Activated CD4-positive, alpha-beta T cell treated with anti-CD3 and anti-CD28 coated beads, Interleukin-2, amount 50 U/mL, for 48 hours (primary cell): ENCODE measurements at regions not wholly inside any gene's neighbourhood (a gene's known extent, or its start where the extent isn't known, plus 50 kb on each side); places are given as distances from the start of the nearest gene placed in this dataset.
"Not testable (repeated sequence)": the region's sequence is repeated elsewhere in the genome, so short reads cannot be mapped to it uniquely, and the experiment has no call there.

Source experiments
- DNase-seq, 2 experiments: peaks; one replicate each; pipeline ENCODE4 v3.0.0-alpha.2; 2020

GRCh38 chr7:114175125-114175524 lies 239.5 kb upstream of the FOXP2 start:
- no peak for DNase-seq

DNA sequence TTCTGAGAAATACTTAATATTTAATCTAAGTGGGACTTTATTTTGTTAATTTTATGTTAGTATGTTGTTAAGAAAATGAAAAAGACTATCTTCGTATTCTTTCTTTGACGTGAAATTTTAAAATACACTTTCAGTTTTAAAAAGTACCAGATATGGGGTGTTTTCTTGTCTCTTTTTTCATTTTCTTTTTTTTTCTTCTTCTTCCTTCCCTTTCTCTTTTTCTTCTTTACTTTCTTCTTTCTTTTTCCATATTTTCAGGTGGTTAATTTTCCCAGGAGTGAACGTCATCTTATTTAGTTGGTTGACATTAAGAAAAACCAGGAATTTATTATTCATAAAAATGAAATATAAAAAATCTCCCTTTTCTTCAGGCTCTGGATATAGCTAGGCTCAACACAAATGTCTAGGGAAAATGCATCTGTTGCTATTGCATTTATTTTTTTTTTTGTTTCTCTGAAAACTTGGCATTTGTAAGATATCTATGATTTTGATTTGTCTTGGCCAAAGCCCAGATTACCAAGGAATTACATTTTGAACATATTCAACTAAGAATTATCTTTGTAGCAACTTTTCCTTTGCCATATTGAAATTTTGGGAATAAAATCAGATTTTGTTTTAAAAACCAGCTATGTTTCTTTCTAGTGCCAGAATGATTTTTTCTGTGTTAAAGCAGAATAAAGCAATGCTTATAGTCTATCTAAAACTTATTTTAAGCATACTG lies 241.3 kb upstream of the FOXP2 start:
- no peak for DNase-seq

DNA sequence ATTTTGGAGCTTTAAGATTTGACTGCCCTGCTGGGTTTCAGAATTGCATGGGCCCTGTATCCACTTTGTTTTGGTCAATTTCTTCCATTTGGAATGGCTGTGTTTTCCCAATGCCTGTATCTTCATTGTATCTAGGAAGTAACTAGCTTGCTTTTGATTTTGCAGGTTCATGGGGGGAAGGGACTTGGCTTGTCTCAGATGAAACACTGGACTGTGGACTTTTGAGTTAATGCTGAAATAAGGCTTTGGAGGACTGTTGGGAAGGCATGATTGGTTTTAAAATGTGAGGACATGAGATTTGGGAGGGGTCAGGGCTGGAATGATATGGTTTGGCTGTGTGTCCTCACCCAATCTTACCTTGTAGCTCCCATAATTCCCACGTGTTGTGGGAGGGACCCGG lies 245.2 kb upstream of the FOXP2 start:
- DNase-seq, result not testable (repeated sequence)

DNA sequence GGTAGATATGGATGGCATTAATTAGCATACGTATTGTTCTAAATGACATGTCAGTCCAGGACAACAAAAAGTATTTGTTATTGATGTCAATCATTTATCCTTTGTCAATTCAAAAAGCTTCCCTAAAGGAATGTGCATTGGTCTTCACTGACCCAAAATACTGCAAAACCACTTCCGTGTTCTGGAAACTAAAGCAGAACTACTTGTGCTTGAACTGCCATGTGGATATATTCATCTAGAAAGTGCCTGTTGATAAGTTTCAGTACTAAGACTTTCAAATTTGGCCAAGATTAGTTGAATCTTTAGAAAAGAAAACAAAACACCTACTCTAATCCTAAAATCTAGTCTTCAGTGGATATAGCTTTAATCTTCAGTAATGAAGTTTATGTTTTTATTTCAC lies 242.1 kb upstream of the PPP1R3A start:
- no peak for DNase-seq

- DNase-seq, result no peak
Measured at GRCh38 chr7:114158854-114159253, 240.0 kb upstream of the PPP1R3A start.

GRCh38 chr7:114158275-114158674 lies 239.5 kb upstream of the PPP1R3A start:
- DNase-seq, result no peak

- DNase-seq, result no peak
Measured at GRCh38 chr7:114156178-114156577, 237.4 kb upstream of the PPP1R3A start.

DNA sequence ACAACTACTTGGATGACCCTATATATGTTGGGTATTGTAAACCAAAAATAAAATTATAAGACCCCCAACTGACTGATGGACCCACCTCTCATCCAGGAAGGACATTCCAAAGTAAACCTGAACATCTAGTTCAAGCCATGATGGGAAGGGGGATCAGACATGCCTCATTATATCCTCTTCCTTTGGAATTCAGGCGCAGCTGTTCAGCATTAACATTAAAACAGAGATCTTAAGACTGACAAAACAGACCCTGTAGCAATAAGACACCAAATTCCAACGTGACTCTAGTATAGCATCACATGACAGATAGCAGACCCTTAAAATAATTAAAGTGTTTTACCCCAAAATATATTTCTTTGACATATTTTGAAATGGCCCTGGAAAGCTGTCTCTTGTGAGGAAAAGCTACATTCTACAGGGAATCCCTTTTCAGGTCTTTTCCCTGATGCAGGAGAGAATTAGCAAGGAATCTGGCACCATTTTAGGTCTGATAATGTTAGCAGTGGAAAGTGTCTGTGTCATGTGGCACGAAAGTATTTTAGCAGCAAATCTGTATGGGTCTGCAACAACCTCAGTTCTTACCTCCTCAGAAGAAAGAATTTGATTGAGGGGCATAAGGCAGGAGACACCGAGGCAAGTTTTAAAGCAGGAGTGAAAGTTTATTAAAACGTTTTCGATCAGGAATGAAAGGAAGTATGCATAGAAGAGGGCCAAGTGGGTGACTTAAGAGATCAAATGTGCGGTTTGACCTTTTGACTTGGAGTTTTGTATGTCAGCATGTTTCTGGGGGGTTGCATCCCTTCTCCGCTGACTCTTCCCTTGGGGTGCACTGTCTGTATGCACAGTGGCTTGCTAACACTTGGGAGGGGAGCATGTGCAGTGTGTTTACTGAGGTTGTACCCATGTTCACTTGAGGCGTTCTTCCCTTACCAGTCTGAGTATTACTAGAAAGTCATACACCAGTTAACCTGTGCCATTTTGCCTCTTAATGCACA lies 236.6 kb upstream of the PPP1R3A start:
- DNase-seq, result no peak

GRCh38 chr7:114153700-114154099 lies 234.9 kb upstream of the PPP1R3A start:
- DNase-seq, result no peak

GRCh38 chr7:114152314-114152938 lies 233.6 kb upstream of the PPP1R3A start:
- no peak for DNase-seq

DNA sequence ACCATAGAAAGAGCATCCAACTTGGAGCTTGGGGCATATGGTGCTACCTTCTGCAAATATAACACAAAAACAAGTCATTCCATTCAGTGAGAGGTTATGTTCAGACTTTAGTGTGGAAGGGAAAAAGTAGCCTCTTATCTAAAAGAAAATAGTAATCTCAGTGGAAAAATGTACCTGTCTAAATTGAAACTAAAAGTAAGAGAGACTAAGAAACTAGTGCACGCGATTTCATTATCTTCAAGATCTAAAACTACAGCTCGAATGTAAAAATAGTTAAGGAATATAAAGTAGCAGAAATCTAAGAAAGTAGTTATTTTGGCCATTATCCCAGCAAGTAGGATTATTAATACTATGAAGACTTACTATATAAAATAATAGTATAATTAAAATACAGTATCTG lies 233.0 kb upstream of the PPP1R3A start:
- no peak for DNase-seq

- DNase-seq, result no peak
Measured at GRCh38 chr7:114150689-114151088, 231.9 kb upstream of the PPP1R3A start.

DNA sequence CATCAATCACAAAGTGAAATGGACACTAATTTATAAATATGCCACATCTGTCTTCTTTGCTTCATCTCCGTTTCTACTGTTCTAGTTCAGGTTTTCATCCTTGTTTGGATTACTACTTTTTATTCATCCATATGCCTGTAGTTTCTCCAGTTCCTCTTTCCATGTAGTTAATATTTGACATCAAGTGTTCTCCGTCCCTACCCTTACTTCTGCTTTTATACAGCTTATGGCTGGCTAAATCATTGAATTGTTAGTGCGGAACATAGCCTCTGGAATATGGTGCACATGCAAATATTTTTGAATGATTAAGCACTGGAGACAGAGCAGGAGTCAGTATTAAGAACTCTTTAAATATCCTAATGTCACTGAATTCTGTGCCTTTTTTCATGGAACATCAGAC lies 230.0 kb upstream of the PPP1R3A start:
- DNase-seq, result no peak

- DNase-seq, result no peak
Measured at GRCh38 chr7:114141415-114141814, 222.6 kb upstream of the PPP1R3A start.

DNA sequence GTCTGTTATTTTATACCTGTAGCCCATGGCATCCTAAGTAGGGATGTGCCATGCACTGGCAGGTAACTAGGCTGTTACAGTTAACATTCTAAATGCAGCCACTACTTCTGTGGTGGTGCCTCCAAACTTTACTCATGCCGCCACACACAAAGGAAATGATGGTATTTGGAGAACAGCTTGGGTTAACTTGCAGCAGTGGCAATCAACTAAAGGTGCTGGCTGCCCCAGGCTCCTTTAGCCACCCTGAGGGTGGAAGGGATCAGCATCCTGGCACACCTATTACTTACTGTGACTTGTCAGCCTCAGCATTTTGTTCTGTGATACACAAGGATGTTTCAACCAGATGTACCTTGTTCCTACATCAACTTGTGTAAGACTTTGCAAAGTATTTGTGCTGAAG lies 221.8 kb upstream of the PPP1R3A start:
- no peak for DNase-seq

- not testable (repeated sequence) for DNase-seq
Measured at GRCh38 chr7:114139690-114140089, 220.9 kb upstream of the PPP1R3A start.

GRCh38 chr7:114138587-114138986 lies 219.8 kb upstream of the PPP1R3A start:
- DNase-seq, result no peak

DNA sequence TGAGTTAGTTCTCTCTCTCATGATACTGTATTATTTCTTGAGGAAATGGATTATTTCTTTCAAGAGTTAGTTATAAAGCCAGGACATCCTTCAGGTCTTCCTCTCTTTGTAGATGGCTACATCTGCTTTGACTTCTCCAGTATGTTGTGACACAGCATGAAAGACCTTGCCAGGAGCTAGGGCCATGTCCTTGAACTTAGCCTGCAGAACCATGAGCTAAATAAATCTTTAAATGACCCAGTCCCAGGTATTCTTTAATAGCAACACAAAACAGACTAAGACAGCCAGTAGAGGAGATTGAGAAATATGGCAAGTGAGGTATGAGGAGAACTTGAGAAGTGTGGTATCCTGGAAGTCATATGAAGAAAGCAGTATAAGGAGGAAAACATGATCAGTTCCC lies 214.9 kb upstream of the PPP1R3A start:
- no peak for DNase-seq

GRCh38 chr7:114130866-114131265 lies 212.1 kb upstream of the PPP1R3A start:
- no peak for DNase-seq

DNA sequence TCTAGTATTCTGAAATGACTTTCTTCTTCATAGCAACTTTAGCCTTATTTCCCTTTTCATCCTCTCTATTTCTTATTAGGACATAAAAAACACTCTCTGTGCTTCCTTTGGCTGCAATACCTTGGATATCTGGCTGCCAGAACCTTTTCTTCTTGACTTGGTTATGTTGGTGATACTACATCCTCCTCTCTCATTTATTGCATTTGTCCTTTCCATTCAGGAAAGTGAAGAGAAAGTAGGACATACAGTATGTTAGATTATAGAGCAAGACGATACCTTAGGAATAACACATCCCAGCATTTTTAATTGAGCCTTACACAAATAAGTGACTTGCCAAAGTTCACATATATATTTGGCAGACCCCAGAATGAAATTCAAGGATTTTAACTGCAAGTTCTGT lies 210.1 kb upstream of the PPP1R3A start:
- no peak for DNase-seq

DNA sequence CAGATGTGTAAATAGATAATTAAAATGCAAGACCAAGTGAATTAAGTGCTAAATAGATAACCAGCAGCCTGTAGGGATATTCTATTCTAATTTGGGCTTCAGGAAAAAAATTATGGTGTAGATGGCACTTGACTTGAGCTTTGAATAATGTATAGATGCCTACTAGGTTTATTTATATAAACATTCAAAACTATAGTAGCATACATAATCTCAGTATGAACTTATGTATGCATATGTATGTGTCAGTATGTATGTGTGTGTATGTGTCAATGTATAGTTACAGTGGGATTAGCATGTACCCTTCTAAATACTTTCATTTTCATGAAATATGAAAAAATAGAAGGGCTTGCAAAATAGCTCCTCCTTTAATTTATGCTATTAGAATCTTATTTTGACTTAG lies 207.3 kb upstream of the PPP1R3A start:
- DNase-seq, result no peak

GRCh38 chr7:114112806-114113205 lies 194.0 kb upstream of the PPP1R3A start:
- no peak for DNase-seq

DNA sequence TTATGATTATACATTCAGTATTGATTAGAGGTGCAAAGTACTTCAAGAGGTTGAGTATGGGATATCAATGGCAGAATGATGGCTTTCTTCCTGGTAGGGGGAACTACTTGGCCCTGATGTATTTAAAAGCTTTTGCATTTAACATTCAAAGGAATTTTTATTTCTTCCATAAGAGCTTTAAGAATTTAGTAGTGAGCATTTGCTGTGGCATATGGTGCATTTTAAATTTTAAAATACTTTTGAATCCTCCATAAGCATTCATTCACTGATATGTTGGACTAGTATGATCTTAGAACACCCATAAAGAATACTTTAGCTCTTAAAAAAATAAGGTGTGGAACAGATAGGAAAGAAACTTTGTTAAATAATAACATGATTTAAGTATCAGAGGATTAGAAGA lies 191.9 kb upstream of the PPP1R3A start:
- DNase-seq, result no peak

- DNase-seq, result no peak
Measured at GRCh38 chr7:114109721-114110120, 190.9 kb upstream of the PPP1R3A start.
